ENCODE measurements at regions not wholly inside any gene's neighbourhood (a gene's known extent, or its start where the extent isn't known, plus 50 kb on each side); places are given as distances from the start of the nearest gene placed in this dataset.
A peak's percentile ranks its signal among the peaks of the same experiment; 100 is the strongest.

DNA sequence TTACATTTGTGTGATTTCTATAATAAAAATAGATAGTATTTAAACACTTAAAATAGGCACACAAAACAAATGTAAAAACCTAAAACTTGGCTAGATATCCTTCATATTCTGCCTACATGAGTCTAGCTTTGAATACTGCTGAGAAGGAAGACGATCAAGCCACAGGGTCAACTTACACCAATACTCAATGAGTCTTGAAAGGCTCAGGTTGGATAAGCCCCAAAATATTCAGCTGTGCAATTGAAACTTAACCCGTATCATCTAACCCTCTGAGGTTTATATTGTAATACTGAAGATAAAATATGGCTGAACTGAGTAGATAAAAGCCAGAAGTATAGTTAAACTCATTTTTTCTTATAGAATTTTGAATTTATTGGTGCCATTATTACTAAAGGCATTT is 313.0 kb upstream of the NRXN1 start:
- BruUV-seq (replicated peaks): no TSS peak
- ChIA-PET POLR2A (ENCODE audit: low non-redundant PET) (no interaction called here), CTCF (no interaction called here)
- no peak overlapping the region for H3K4me3 ChIP-seq (ENCODE audit: low read depth, low read length, poor library complexity, severe bottlenecking)
- TF ChIP-seq, protein P1, sequence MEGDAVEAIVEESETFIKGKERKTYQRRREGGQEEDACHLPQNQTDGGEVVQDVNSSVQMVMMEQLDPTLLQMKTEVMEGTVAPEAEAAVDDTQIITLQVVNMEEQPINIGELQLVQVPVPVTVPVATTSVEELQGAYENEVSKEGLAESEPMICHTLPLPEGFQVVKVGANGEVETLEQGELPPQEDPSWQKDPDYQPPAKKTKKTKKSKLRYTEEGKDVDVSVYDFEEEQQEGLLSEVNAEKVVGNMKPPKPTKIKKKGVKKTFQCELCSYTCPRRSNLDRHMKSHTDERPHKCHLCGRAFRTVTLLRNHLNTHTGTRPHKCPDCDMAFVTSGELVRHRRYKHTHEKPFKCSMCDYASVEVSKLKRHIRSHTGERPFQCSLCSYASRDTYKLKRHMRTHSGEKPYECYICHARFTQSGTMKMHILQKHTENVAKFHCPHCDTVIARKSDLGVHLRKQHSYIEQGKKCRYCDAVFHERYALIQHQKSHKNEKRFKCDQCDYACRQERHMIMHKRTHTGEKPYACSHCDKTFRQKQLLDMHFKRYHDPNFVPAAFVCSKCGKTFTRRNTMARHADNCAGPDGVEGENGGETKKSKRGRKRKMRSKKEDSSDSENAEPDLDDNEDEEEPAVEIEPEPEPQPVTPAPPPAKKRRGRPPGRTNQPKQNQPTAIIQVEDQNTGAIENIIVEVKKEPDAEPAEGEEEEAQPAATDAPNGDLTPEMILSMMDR (conservative IDR thresholded peaks at IDR 0.05; ENCODE audit: low read depth, low read length): no peak
- TF ChIP-seq EZH2 (IDR thresholded peaks at IDR 0.05; ENCODE audit: borderline replicate concordance, low read depth, low read length, poor library complexity, severe bottlenecking): no peak
- no peaks in the 10 kb centered on the region for H3K36me3 ChIP-seq (ENCODE audit: insufficient read depth, low read length, poor library complexity, severe bottlenecking)
- H3K9me3 ChIP-seq (ENCODE audit: low read depth, low read length, poor library complexity, severe bottlenecking): no peaks in the 10 kb centered on the region
- no peak for DNase-seq (ENCODE audit: low spot score)
- H3K27me3 ChIP-seq (replicated peaks; ENCODE audit: insufficient read depth, low read depth, low read length, poor library complexity): no peaks in the 10 kb centered on the region
- H3K27ac ChIP-seq (ENCODE audit: low read depth, low read length, poor library complexity, severe bottlenecking): no peak overlapping the region
- H3K4me1 ChIP-seq (ENCODE audit: insufficient read depth, low read length, poor library complexity, severe bottlenecking): no peaks in the 10 kb centered on the region
- intact Hi-C loops (cut with micrococcal nuclease; ENCODE audit: unreplicated experiment): no loop called here

DNA sequence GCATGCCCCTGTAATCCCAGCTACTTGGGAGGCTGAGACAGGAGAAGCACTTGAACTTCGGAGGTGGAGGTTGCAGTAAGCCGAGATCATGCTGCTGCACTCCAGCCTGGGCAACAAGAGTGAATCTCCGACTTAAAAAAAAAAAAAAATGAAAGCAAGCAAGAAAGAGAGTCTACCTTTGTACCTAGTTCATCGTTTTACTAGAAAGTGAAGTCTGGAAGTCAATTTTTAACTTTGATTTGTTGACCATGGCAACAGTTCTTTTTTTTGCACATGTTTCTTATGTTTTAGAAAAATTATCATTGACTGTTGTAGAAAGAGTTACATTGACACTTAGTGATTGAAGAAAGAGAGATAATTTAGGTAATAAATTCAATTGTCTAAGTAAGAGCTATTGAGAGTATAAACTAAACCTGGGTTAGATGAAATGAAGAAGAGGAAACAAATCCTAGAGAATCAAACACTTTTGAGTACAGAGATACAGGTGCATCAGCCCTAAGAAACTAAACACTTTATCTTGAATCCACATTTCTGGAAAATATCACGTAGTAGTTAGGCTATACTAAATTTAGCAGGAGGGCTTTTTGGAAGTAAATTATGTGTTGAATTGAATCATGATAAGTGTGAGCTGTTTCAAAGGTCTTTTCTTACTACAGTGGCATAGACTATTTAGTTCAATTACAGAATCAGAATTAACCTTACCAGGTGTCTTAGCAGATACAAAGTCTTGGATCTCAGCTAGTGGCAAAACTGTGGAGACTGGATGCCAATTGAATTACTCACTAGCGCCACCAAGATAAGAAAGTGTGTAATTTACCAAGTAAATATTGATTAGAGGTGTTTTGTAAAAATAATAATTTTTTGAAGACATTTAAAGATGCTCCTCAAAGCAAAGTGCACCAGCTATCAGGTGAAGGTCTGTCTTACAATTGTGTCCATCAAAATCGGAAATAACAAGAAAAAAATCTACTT is 303.4 kb upstream of the NRXN1 start:
- BruUV-seq (replicated peaks): no TSS peak
- intact Hi-C loops (cut with micrococcal nuclease; ENCODE audit: unreplicated experiment): no loop called here
- ChIA-PET POLR2A (ENCODE audit: low non-redundant PET) (no interaction called here), CTCF (interaction anchor here (0.5 kb wide), 1 partner anchor 471 kb away, joined by 4 read pairs; no protein-coding TSS in a partner anchor)
- H3K4me3 ChIP-seq (ENCODE audit: low read depth, low read length, poor library complexity, severe bottlenecking): no peak overlapping the region
- no peaks in the 10 kb centered on the region for H3K36me3 ChIP-seq (ENCODE audit: insufficient read depth, low read length, poor library complexity, severe bottlenecking)
- H3K27me3 ChIP-seq (replicated peaks; ENCODE audit: insufficient read depth, low read depth, low read length, poor library complexity): no peaks in the 10 kb centered on the region
- H3K9me3 ChIP-seq (ENCODE audit: low read depth, low read length, poor library complexity, severe bottlenecking): no peaks in the 10 kb centered on the region
- DNase-seq (ENCODE audit: low spot score): peak; percentile 1
- no peak overlapping the region for H3K27ac ChIP-seq (ENCODE audit: low read depth, low read length, poor library complexity, severe bottlenecking)
- H3K4me1 ChIP-seq (ENCODE audit: insufficient read depth, low read length, poor library complexity, severe bottlenecking): no peaks in the 10 kb centered on the region
- TF ChIP-seq, protein P1 (conservative IDR thresholded peaks at IDR 0.05; ENCODE audit: low read depth, low read length): peak; percentile 34; the same call in 1 of the 2 replicates
- TF ChIP-seq EZH2 (IDR thresholded peaks at IDR 0.05; ENCODE audit: borderline replicate concordance, low read depth, low read length, poor library complexity, severe bottlenecking): no peak

DNA sequence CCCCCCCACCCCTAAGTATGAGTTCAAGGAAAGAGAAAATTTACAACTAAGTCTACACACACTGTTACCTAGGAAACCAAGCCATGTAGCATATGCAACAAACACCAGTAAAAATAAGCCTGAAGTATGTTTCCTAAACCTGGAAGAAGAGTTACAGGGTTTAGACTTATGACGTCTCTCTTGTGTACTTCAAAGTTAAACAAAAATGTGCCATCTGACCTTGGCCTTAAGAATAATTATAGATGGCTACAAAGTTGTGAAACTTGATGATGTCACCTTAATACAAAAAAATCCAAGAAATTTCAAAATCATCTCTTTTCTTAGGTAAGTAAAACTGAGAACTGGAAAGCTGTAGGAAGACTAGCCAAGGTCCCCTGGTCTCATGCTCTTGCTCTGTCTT is 297.6 kb upstream of the NRXN1 start:
- TF ChIP-seq EZH2 (IDR thresholded peaks at IDR 0.05; ENCODE audit: borderline replicate concordance, low read depth, low read length, poor library complexity, severe bottlenecking): no peak
- TF ChIP-seq, protein P1 (conservative IDR thresholded peaks at IDR 0.05; ENCODE audit: low read depth, low read length): no peak
- Histone ChIP-seq H3K4me3 (ENCODE audit: low read depth, low read length, poor library complexity, severe bottlenecking) (no peak overlapping the region), H3K36me3 (ENCODE audit: insufficient read depth, low read length, poor library complexity, severe bottlenecking) (no peaks in the 10 kb centered on the region), H3K27me3 (replicated peaks; ENCODE audit: insufficient read depth, low read depth, low read length, poor library complexity) (no peaks in the 10 kb centered on the region), H3K4me1 (ENCODE audit: insufficient read depth, low read length, poor library complexity, severe bottlenecking) (no peaks in the 10 kb centered on the region), H3K9me3 (ENCODE audit: low read depth, low read length, poor library complexity, severe bottlenecking) (no peaks in the 10 kb centered on the region), H3K27ac (ENCODE audit: low read depth, low read length, poor library complexity, severe bottlenecking) (no peak overlapping the region)
- no TSS peak for BruUV-seq (replicated peaks)
- POLR2A ChIA-PET (ENCODE audit: low non-redundant PET): no interaction called here
- intact Hi-C loops (cut with micrococcal nuclease; ENCODE audit: unreplicated experiment): no loop called here
- CTCF ChIA-PET: no interaction called here
- no peak for DNase-seq (ENCODE audit: low spot score)
